ENCODE measurements at regions not wholly inside any gene's neighbourhood (a gene's known extent, or its start where the extent isn't known, plus 50 kb on each side); places are given as distances from the start of the nearest gene placed in this dataset.
"Not testable (repeated sequence)": the region's sequence is repeated elsewhere in the genome, so short reads cannot be mapped to it uniquely, and the experiment has no call there.

- not testable (repeated sequence) for TF ChIP-seq POLR2A (IDR thresholded peaks at IDR 0.05; ENCODE audit: low read depth, low read length); TAF1 (IDR thresholded peaks at IDR 0.05; ENCODE audit: low read depth, low read length); PAX5 (IDR thresholded peaks at IDR 0.05; ENCODE audit: insufficient read depth, low read length, severe bottlenecking)
These were observed 138.2 kb downstream of the IER5 start for GRCh38 chr1:181226728-181227127.

Data from GM12891 (cell line).